Inferior parietal cortex (tissue), 1 donor: ENCODE measurements at regions not wholly inside any gene's neighbourhood (a gene's known extent, or its start where the extent isn't known, plus 50 kb on each side); places are given as distances from the start of the nearest gene placed in this dataset.
"Not testable (repeated sequence)": the region's sequence is repeated elsewhere in the genome, so short reads cannot be mapped to it uniquely, and the experiment has no call there.

Experiments
- DNase-seq: peaks from one replicate; pipeline ENCODE4 v3.0.0-alpha.2; 2016; ENCODE audit errors: extremely low spot score

DNA sequence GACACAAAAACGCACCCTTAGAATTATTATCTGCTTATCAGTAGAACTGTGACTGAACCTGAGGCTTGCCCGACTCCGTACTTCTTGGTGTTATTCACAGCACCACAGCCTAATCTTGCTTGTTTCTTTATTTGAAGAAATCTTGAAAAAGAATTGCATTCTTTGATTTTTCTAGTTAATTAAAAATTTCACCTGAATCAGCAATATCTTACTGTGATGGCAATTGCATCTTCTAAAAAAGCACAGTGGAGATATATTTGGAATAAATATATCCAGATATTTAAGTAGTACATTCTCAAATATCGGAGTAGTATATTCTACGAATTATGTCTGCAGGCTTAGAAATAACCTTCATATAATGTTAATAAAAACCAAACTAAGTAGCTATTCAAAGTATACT lies 90.1 kb upstream of the LYSMD4 start:
- no peak for DNase-seq

DNA sequence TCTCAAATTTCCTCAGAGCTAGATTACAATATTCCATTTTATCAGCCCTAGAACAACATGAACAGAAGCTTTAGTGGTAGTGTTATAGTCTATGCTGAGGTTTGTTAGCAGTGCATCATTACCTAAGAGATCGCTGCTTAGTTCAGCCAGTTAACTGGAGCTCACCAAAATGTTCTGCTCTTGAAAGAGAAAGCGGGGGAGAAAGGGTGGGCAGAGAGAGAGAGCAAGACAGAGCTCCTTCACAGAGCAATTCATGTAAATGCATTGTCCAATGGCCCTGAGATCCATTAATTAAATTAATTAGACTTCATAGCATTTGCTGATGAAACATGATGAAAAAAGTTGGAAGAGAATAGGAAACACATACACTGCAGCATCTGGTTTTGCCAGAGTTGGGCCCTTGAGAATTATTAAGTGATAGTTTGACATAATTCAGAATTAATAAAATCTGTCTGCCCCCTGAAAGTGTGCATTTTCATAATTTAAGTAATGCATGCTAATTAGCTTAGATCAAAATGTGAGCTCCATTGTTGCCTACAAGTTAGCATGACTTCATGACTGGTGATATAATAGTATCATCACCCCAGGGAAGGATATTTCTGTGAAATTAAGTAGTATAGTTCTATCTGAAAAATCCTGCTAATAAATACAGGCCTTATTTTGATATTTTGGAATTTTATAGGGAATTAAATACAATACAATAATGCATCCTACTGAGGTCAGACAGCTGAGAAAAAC lies 86.9 kb upstream of the LYSMD4 start:
- no peak for DNase-seq

DNA sequence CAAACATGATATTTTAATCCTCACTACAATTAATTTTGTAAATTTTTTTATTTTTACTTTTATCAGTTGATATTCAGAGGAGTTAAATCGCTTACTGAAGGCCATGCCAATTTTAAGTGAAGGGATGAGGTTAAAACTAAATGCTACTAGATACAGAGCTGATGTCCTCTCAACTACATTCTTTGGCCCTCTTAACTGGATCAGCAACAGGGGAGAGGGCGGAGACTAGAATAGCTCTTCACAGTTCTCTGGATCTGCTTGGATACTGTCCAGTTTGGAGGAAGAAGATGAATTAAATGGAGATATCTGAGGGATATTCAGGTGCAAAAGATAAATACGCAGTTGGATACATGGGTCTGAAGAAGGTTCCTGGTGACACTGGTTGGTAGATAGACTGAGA lies 85.6 kb upstream of the LYSMD4 start:
- DNase-seq = no peak

DNA sequence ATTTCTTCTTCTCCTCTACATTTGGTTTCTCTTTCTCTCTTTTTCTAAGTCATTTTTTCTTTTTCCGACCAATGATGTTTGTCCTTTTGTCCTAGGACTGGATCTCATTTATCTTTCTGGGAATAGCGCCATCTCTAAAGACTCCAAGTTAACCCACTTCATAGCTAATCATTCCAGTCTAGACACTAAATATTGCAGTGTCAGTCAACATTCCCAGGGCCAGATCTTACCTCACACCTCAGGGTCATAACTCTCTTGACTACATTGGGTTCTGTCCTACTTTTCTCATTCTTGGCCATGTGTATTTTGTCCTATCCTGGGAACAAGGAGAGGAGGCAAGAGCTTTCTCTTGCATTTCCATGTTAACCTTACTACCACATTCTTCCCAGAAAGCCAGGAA lies 83.6 kb upstream of the LYSMD4 start:
- not testable (repeated sequence) for DNase-seq

DNA sequence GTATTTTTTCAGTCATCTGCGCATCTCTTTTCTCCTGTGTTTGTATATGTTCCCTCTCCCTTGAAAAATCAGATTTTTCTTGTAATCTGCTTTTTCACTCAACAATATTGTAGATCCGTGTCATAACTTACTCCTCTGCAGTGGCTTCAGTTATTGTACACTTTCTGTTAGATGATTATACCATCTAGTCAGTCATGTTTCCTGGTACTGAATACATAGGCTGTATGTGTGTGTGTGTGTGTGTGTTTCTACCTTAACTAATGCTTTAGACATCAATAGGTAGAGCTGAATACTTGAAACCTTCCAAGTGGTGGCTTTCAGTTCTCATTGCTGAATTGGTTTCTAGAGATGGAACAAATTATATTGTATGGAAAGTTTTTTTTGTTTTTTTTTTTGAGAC lies 77.4 kb upstream of the LYSMD4 start:
- not testable (repeated sequence) for DNase-seq

DNA sequence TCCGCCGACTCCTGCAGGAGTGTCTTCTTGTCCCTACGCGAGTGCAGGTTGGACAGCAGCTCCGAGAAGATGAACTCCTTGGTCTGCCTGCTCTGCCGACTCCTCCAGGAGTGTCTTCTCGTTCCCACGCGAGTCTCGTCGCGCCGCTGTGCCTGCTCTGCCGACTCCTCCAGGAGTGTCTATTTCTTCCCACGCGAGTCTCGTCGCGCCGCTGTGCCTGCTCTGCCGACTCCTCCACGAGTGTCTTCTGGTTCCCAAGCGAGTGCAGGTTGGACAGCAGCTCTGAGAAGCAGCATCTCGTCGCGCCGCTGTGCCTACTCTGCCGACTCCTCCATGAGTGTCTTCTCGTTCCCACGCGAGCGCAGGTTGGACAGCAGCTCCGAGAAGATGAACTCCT lies 66.6 kb upstream of the LYSMD4 start:
- DNase-seq = not testable (repeated sequence)

DNA sequence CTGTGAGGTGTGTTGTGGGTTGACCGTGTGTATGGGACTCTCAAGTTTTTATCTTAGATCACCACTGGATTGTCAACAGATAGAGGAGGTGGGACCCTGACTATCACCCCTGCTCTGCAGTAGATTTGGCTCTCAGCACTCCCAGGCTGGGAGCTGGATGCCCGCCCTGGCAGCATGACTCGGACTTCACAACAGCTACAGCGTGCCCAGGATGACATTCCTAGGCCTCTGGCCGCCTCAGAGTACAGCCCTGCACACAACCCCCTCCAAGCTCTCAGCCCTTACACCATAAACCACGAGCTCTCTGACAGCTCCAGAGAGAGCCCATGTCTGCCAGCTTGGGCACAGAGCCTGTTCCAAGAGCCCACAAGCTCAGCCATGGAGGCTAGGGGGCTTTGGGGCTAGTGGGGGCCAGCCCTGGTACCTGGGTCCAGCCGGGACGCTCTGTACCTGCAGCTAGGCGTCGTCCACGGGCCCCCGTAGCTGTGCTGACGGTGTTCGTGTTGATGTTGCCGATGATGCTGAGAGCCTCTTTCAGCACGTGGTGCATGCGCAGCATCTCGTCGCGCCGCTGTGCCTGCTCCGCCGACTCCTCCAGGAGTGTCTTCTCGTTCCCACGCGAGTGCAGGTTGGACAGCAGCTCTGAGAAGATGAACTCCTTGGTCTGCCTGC lies 66.1 kb upstream of the LYSMD4 start:
- not testable (repeated sequence) for DNase-seq

DNA sequence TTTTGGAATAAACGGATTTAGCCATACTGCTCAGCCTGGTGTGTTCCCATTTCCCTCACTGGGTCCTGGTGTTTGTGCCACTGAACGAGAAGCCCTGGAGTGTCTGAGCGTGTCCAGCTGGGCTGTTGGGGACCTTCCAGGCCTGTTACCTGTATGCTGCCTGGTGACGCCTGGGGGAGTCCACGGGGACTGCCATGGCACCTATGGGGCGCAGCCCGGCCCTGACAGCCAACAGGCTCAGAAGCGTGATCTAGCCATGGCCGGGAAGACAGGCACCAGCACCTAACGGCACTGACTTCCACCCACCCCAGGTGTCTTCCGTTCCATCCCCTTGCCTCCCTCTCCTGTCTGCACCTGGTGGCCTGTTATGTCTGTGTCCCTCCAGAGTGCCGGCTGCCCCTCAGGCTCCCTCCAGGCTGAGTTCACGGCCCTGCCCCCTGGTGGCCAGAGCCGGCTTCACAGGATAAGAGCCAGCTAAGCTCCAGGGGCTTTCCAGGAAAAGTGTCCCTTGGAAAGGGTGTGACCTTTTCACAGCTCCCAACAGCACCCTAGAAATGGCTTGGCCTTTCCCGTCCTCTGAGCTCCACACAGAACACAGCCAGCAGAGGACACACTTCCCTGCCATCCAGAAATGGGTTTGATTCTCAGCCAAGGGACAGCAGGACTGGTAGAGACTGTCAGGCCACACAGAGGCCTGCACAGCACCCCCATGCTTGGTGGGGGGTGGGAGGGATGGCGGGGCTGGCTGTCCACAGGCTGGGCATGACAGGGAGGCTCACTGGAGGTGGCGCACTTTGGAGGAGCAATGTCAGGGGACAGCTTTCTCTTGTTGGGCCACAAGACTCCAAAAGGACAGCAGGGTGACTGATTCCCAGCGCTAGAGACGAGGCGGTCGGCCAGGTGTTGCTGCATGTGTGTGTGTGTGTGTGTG lies 64.0 kb upstream of the LYSMD4 start:
- not testable (repeated sequence) for DNase-seq

DNA sequence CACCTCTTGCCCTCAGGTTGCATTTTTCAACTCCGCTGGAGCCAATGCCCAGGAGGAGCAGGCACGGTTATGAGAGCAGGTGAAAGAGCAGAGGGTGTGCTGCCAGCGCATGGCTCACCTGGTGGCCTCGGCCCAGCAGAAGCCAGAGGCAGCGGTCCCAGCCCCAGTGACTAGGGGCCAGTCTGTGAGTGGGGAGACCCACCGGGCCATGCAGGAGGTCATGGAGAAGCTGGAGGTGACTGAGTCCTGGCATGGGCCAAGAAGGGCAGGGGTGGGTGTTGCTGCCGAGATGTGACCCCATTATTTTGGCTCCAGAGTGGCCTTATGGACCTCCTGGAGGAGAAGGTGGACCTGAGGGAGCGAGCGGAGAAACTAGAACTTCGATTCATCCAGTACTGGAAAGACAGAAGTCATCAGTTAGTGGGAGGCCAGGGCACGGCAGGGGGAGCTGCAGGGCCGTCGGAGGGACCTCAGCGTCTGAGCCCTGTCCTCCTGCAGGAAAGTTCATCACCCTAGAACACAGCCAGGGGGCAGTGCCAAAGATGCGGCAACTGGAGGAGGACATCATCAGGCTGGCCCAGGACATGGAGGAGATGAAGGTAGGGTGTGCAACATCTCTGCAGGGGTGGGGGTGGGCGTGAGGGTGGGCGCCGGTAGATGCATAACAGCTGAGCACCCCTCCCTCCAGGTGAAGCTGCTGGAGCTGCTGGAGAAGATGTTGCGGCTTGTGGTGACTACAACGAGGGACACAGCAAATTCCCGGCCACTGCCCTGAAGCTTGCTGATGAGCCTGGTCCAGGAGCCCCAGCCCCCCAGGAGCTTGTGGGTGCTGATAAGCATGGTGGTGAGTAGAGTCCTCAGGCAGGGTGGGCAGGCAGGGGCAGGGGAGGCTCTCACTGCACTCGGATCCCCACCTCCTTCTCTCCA lies 58.9 kb upstream of the LYSMD4 start:
- DNase-seq = not testable (repeated sequence)

DNA sequence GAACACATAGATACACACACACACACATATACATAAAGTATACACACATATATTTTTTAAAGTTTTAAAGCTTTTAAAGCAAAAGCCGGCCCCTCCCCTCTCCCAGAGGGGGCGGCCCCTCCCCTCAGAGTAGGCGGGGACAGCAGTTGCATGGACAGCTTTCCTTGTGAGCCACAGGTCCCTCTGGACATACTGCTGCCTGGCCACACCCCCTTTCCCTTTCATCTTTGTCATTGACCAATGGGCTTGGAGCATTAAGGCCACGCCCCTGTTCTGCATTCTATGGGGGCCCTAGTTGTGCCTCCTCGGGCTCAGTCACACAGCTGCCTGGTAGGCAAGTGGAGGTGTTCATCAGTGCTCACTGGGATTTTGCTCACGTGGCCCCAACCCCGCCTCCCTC lies 57.5 kb upstream of the LYSMD4 start:
- not testable (repeated sequence) for DNase-seq

DNA sequence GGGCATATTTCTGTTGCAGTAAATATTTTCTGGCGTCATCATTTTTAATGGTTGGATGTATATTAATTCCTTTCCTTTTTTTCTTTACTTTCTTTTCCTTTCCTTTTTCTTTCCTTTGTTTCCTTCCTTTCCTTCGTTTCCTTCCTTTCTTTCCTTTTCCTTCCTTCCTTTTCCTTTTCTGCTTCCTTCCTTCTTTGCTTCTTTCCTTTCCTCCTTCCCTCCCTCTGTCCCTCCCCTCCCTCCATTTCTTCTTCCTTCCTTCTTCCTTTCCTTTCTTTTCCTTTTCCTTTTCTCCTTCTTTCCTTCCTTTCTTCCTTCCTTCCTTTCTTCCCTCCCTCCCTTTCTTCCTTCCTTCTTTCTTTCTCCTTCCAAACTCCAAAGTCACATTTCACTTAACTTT lies 54.9 kb upstream of the LYSMD4 start:
- no peak for DNase-seq

DNA sequence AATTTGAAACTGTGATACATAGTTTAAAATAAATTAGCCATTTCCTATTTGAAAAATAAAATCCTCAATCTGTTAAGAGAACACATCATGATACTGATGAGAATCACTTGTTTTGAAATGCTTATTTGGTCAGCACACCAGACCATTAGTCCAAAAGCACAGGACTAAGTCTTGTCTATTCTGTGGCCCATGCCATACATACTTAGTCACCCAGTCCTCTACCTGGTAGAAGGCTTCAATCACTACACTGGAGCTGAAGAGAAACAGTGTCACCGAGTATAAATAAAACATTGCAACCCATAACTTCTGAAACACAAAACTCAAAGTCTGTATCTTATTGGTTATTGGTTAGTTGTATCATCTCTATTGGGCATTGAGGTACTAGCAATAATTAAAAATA lies 51.6 kb upstream of the LYSMD4 start:
- DNase-seq = not testable (repeated sequence)

DNA sequence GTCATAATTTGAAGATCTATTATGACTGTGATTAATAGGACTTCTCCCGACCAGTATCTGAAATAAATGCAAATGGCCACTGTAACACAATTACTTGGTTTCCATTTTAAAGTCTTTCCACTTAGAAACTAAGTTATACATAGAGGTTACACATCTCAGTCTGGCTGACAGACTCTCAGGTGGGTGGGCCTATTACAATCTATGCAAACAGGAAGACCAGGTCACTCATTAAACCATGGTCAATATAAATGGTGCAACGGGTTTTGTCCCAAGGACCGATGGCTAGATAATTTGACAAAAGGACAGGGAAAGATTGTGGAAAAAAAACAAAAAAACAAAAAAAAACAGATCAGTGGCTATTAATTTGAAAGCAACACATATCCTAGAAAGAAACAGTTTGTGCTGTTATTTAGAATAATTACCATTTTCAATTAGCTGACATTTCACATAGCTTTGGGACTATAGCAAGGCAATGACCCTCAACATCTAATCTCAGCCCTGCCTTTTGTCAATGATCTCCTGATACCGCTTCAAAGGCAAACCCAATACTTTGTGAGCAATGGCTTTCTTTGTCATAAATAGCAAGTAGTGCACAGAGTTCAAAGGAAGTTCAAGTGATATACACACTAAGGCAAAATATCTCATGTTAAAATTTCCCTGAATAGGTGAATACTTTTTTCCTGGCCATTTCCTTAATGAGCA lies 50.8 kb upstream of the LYSMD4 start:
- not testable (repeated sequence) for DNase-seq
